ENCODE measurements at regions not wholly inside any gene's neighbourhood (a gene's known extent, or its start where the extent isn't known, plus 50 kb on each side); places are given as distances from the start of the nearest gene placed in this dataset.

DNA sequence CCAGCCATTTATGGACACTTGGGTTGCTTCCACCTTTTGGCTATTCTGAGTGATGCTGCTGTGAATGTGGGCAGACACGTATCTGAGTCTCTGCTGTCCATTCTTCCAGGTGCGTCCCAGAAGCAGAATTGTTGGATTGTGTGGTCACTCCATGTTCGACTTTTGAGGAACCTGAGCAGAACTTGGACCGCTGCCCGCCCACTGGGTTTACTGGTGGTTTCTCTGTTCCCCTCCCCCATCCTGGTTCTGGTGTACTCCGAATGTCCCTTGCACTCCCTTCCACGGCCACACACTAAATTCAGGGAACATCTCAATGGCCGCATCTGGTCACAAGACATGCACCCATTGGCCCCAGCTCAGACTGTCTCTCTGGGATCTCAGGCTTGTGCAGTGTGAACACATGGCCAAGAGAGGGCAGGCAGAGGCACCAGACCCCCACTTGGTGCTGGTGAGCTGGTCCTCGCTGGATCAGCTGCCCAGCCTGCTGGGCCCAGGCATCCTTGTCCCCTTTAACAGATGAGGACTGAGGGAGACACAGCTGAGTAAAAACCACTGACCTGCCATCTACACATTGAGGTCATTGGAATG, 565.1 kb downstream of the NPHP4 start:
- no peak for DNase-seq (ENCODE audit: low read depth)
- TF ChIP-seq, protein P1, sequence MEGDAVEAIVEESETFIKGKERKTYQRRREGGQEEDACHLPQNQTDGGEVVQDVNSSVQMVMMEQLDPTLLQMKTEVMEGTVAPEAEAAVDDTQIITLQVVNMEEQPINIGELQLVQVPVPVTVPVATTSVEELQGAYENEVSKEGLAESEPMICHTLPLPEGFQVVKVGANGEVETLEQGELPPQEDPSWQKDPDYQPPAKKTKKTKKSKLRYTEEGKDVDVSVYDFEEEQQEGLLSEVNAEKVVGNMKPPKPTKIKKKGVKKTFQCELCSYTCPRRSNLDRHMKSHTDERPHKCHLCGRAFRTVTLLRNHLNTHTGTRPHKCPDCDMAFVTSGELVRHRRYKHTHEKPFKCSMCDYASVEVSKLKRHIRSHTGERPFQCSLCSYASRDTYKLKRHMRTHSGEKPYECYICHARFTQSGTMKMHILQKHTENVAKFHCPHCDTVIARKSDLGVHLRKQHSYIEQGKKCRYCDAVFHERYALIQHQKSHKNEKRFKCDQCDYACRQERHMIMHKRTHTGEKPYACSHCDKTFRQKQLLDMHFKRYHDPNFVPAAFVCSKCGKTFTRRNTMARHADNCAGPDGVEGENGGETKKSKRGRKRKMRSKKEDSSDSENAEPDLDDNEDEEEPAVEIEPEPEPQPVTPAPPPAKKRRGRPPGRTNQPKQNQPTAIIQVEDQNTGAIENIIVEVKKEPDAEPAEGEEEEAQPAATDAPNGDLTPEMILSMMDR (IDR thresholded peaks at IDR 0.05; ENCODE audit: low read length, missing control alignments), result no peak
- H3K4me3 ChIP-seq (replicated peaks; ENCODE audit: low read depth, low read length), result no peak overlapping the region

DNA sequence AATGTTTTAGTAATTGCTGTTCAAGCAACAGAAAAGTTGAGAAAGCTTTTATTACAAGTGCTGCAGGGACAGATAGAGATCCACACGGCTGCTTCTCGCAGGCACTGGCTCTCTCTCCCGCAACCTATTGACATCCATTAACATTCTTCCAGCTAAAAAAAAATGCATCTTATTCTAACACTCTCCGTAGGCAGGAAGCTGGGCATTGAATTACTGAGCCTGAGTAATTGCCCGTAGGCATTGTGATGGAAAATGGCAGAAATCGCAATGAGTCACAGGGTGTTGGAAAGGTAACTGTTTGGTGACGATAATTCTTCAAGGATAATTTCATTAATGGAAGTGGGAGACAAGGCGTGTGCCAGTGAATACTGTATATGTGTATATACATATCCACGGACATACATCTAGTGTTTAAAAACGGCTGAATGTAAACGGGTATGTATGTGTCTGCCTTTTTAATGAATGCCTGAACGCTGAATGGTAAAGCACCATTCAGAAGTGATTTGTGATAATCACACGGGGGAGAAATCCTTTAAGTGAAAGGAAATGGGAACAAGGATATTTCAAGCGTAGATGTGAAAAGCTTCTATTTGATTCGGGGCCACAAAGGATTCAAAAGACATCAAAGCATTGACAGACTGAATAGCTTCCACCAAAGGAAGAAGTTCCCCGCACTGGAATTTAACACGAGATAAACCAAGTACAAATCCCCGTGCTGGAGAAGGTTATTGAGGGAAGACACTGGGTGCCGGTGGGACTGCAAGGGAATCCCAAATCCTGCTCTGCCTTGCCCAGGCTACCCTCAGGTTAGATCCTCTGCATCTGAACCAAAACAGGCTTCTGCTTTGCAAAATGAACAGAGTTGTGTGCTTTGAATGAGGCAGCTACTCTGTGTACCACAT, 567.2 kb downstream of the NPHP4 start:
- TF ChIP-seq, protein P1 (IDR thresholded peaks at IDR 0.05; ENCODE audit: low read length, missing control alignments), result no peak
- no peak overlapping the region for H3K4me3 ChIP-seq (replicated peaks; ENCODE audit: low read depth, low read length)
- no peak for DNase-seq (ENCODE audit: low read depth)

DNA sequence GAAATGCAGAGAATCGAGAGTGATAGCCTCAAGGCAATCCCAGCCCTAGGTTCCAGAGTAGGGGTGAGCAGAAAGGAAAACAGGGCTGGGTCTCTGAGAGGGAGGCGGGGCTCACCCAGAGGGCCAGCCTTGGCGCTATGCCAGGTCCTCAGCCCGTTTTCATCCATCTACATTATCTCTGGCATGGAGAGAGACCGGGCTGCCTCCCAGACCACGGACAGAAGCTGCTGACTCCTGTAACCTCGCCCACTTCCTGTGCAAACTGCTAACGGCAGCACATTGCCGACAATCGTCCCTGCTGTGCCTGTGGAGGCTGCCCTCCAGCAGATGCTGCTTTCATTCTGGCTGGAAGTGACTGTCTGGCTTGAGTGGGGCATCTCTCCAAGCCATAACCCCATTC, 569.1 kb downstream of the NPHP4 start:
- TF ChIP-seq, protein P1 (IDR thresholded peaks at IDR 0.05; ENCODE audit: low read length, missing control alignments), result no peak
- no peak overlapping the region for H3K4me3 ChIP-seq (replicated peaks; ENCODE audit: low read depth, low read length)
- DNase-seq (ENCODE audit: low read depth), result no peak

DNA sequence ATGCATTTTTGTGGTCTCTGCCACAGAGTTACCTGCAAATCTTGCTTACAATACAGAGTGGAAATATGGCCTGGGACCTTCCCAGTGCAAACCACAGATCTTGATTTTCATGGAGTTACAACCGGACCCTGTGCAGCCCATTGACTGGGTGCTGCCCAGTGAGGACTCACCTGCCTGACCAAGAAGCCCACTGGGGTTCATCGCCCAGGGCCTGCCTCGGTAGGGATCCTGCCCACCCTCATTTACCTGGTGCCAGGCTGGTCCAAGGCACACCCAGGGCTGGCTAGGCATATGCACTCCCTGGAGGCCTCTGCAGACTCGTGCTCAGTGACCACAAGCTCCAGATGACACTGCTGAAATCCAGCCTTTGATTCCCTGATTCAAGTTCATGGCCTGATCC, 572.7 kb downstream of the NPHP4 start:
- no peak overlapping the region for H3K4me3 ChIP-seq (replicated peaks; ENCODE audit: low read depth, low read length)
- TF ChIP-seq, protein P1 (IDR thresholded peaks at IDR 0.05; ENCODE audit: low read length, missing control alignments), result no peak
- DNase-seq (ENCODE audit: low read depth), result no peak

DNA sequence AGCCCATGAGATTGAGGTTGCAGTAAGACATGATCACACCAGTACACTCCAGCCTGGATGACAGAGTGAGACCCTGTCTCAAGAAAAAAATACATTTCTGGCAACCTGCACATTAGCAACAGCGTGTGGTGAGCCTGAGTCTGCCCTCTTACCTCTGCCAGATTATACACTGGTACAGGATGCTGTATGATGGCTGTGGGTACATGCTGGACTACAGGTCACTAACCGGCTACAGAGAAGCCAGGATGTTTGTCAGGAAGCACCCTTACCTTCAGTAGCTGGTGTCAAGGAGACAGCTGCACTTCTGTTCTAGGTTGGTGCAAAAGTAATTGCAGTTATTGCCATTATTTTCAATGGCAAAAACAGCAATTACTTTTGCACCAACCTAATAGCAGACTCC, 575.7 kb downstream of the NPHP4 start:
- no peak overlapping the region for H3K4me3 ChIP-seq (replicated peaks; ENCODE audit: low read depth, low read length)
- TF ChIP-seq, protein P1 (IDR thresholded peaks at IDR 0.05; ENCODE audit: low read length, missing control alignments), result no peak
- DNase-seq (ENCODE audit: low read depth), result no peak

DNA sequence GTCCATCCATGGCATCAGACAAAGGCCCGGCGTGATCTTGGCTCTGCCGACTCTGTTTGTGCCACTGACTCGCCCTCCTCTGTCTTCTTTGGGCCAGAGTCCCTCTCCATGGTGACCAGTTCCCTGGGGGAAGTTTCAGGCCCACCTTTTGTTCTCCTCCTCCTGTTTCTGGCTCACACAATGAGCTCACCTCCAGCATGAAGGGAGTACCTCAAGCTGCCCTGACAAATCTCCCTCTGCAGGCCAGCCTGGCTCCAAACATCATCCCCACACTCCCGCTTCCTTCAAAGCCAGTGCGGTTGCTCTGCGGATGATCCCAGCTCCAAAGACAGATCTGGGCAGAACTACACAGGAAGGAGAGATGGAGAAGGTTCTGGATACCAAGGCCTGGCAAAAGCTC, 576.6 kb downstream of the NPHP4 start:
- H3K4me3 ChIP-seq (replicated peaks; ENCODE audit: low read depth, low read length), result no peak overlapping the region
- TF ChIP-seq, protein P1 (IDR thresholded peaks at IDR 0.05; ENCODE audit: low read length, missing control alignments), result no peak
- DNase-seq (ENCODE audit: low read depth), result no peak

Data from fibroblast of pulmonary artery (primary cell).